ENCODE measurements at regions not wholly inside any gene's neighbourhood (a gene's known extent, or its start where the extent isn't known, plus 50 kb on each side); places are given as distances from the start of the nearest gene placed in this dataset.

- TF ChIP-seq CTCF (conservative IDR thresholded peaks at IDR 0.05; ENCODE audit: low read depth, low read length): no peak
- TF ChIP-seq EZH2 (IDR thresholded peaks at IDR 0.05; ENCODE audit: low read length, unreplicated experiment): no peak
These were observed 631.3 kb downstream of the DIAPH3 start for GRCh38 chr13:59532405-59532804.
